ENCODE measurements at regions not wholly inside any gene's neighbourhood (a gene's known extent, or its start where the extent isn't known, plus 50 kb on each side); places are given as distances from the start of the nearest gene placed in this dataset.

DNA sequence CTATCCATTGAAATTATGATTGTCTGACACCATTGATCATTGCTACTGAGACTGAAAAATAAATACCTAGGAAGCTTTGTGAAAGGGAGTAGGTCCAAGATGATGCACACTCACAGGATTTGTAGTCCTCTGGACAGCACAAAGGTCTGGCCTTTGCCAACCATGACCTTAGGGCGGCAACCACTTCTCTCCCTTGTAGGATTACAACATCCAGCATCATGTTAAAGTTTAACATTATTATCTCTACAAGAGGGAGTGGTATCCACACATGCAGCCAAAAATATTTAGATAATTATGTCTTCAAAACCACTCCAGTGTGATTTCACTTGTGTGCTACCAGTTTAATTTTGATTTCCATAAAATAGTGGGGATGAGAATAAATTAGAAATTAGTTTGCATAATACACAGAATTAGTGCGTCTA is 51.1 kb upstream of the NHSL1 start:
- DNase-seq: no peak

DNA sequence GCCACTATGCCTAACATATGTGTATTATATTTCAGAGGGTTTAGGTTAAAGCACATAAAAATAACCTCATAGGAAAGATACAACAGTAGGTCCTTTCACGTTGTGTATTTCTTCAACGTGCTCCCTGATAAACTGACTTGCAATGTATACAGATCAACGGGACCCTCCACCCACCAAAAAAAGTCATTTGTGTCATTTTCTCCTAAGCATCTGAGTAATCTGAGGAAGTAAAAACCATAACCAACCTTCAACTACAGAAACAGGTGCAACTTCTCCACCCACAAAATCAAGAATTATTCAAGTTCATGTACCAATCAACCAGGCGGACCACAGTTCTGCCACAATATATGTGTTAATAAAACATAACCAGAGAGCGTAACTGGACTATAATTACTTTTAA is 54.9 kb upstream of the NHSL1 start:
- no peak for DNase-seq

DNA sequence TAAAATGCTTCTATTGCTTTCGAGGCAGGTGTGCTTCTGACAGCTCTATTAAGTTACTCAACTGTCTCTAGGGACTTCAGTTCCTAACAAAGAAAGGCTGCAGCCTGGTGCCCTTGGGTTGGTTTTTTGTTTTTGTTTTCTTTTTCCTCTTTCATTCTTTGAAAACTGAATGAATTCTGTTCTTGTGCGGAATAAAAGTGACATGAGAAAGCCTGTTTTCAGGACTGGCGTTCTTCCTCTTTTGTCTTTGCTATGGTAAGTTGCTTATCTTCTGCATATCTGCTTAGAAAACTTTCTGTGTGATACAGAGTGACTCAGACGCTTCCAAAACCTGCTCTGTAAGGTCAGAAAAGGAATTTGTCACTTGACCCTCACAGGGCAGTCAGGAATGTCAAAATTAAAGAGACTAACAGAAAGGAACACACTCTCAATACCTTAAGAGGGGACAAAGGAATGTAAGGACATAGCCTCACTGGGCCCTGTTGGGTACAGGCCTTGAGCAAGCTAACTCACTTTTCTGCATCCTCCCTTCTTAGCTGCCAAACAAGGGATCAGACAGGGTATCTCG is 56.2 kb upstream of the NHSL1 start:
- no peak for DNase-seq

DNA sequence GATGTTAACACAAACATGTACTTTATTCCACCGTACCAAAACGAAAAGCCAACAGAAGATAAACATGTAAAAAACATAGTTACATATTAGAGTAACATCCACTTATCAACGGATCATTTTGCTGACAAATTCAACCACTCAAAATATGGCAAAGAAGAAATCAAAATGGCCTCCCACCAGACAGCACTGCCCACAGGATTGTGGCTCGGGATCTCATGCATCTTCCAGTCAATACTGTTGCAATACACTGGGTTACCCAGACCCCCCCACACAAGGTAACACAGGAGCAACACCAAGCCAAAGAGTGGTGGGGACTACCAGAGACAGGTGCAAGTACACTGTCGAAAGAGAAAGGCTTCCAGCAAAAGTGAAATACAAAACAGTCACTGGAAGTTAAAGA is 57.9 kb upstream of the NHSL1 start:
- no peak for DNase-seq

DNA sequence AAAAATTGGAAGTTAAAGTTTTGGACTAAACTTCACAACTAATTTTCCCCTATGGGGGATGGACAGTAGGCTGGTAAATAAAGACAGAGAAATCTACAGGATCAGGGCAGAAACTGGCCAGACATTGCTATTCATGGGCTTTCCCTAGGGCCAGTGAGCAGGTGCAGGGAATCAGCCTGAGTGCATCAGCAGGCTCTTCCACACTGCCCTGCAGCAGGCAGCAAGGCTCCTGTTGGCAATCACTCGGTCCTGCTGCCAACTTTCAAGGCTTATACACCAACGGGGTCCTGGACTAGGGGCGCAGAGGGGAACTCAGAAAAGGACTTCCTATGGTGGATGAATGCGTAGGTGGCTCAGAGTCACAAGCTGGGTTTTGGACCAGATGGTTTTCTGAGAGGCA is 59.8 kb upstream of the NHSL1 start:
- no peak for DNase-seq

DNA sequence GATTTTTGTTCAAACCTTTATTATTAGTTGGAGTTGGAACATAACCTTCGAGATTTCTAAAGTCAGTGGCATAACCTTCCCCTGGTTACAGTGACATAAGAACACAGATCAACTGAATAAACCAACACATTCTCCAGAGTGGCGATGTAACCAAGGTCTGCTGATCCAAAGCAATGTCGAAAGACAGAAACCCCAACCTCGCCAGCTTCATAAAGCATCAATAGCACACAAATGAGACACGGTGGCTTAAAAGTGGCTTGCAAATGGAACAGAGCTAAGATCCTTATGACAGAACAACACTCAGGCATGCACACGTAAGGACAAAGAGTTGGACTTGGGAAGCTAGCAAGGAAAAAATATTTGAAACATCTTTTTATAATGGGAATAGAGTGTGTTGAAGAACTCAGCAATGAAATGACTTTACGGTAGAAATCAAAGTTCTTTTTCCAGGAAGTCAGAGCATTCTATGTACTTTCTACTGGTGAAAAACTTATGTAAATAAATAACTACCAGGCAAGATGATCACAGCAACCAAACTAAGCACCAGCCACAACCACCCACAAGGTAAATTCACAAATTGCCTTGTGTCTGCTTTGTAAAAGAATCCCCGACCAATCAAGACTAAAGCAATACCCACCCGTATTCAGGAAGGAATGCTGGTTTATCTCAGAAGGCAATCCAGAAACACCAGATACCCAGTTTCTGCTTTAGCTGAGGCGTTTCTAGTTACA is 61.0 kb upstream of the NHSL1 start:
- no peak for DNase-seq

DNA sequence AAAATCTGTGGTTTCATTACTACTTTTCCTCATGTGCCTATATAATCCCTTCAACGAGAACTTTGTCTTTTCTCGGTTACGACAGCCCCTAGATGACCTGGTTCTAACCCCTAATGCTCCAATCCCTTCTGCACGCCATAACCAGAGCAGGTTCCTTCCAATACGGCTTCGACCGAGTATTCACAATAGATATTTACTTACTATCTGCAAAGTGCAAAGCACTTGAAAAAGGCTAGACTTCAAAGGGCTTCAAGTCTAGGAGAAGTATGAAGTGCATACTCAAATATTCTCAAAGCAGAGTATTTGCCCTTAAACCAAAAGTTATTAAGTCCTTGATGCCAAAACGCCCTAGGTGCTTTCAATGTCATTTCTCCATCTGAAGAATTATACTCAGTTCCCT is 63.4 kb upstream of the NHSL1 start:
- DNase-seq: no peak

DNA sequence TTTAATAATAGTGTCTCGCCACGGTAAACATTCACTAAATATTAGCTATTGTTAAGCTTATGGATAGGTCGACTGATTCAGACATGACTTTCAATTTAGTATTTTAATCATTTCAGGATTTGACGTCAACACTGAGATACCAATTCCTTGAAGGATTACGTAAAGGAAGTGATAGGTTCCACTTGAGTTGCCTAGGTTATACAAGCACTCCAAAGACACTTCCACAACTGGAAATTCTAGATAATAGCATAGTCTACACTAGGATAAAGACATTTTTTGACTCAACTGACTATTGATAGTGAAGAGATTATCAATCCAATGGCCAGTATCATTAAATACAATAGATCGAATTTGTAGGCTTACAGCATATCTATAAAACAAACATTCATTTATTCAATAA is 63.9 kb upstream of the NHSL1 start:
- DNase-seq: no peak

DNA sequence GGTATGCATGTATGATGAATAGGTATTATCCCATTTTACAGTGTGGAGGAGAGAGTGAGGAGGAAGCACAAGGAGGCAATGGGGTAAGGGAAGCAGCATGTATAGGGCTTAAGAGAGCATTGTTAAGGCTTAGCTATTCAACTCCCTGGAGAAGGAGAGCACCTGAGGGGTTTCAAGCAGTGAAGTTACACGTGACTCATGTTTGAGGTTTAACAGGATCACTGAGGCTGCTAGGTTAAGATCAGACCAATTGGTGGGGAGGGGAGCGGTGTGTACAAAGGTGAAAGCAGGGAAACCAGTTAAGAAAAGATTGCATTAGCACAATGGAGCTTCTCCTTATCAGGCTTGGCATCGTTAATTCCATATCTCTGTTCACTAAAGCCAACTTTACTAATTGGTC is 64.4 kb upstream of the NHSL1 start:
- DNase-seq: no peak

DNA sequence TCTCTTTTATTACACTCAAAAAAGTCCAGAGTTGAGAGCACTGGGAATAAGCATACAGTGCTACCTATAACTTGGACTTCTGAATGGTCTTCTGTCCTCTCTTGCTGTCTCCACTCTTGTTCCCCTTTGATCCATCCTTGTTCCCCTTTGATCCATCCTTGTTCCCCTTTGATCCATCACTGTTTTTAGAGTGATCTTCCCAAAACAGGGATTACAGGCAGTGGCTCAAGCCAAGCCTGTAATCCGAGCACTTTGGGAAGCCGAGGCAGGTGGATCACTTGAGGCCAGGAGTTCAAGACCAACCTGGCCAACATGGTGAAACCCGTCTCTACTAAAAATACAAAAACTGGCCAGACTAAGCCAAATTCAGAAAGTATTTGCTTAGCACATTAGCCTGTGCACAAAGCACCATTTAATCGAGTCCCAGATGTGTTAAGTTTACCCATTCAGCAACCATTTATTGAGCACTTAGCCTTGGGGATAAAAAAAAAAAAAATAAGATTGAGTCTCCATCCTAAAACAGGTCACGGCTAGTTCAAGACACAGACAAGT is 65.0 kb upstream of the NHSL1 start:
- DNase-seq: no peak

DNA sequence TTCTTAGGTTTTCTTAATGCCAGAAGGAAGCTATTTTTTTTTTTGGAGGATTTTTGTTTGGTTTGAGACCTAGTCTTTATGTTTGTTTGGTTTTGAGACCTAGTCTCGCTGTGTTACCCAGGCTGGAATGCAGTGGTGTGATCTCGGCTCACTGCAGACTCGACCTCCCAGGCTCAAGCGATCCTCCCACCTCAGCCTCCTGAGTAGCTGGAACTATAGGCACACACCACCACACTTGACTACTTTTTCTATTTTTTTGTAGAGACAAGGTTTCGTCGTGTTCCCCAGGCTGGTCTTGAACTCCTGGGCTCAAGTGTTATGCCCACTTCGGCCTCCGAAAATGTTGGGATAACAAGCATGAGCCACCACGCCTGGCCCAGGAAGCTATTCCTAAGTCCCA is 67.8 kb upstream of the NHSL1 start:
- DNase-seq: no peak

DNA sequence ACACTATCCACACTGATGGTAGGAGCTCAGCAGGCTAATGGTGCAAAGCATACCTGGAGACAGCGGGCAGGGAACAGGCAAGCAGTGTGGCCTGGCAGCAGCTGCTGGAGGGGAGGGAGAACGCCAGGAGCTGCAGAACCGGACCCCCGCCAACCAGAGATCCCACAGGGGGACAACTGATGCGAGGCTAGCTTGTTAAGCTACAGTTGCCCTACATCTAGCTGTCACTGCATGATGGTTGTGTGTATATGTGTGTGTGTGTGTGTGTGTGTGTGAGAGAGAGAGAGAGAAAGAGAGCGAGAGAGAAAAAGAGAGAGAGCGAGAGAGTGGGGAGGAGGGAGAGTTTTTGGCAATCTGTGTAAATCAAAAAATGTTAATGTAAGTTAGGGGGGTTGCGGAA is 69.7 kb upstream of the NHSL1 start:
- no peak for DNase-seq

DNA sequence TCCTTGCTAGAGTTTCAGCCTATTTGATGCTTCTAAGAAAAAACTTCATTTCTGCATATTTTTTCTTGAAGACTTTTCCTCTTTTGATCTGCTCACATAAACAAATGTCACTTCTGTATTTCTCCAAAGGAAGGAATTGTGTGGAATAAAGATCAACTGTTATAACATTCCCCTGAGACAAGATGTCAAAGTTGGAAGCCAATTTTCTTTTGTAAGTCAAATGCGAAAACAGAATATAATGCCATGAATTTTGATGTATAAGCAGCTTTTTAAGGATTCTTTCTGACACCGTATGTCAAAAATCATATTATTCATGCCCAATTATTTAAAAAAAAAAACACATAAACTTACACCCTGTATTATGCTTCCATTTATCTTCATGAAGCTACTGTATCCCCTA is 70.3 kb upstream of the NHSL1 start:
- DNase-seq: no peak

DNA sequence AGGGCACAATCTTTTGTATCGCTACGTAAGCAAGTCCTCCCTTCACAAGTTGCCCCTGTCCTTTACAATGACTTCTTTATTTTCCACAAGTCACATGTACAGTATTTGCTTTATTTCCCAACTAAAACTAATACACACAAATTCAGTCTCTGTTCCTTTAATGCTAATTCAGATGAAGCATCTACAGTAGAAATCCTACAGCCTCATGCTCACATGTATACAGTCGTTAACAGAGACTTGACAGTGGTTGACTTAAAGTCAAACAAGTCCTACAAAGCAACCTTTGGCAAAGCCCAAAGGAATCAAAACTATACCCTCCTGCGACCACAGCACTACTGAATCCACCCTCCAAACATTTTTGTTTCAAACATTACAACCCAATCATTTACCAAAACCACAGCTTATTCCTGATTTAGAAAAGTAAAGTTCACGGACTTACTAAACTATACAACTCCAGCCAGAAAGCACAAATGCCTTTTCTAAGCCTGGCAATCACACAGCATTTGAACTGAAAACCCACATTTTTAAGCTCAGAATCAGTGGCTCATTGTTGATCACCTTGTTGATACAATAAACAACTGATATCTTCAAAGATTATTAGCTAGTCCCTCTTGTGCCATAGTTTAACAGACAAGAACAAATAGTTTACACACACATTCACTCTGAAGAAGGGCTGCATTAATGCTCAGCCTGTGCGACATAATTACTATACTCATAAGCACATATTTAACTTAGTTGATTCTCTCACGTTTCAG is 70.9 kb upstream of the NHSL1 start:
- DNase-seq: no peak

DNA sequence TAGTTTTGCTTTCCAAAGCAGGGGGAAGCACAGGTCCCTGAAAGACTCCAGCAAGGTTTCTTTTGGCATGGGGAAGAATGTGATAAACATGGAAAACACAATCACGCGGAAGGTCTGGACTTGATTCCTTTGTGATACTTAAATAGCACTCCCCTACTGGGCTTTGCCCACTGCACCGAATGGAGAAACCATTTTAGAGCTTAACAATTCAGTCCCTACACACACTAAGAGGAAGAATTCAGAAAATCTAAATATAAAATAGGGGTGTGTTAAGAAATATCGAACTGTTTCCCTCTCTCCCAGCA is 71.4 kb upstream of the NHSL1 start:
- DNase-seq: no peak

DNA sequence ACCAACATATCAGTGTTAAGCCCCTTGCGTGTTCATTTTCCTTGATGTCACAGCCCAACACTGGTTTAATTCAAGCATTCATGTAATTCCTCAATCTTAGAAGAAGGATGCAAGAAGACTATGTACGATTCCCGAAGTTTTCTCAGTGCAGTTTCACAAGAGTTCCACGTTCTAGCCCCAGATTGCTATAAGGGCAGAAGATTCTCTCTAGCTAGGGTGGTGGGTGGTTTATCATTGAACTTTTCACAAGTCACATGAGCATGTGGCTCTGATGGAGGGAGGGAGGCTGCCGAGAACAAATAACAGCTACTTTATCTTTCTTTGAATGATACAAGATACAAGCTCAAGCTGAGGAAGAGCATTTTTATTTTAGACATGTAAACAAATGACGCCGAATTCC is 71.9 kb upstream of the NHSL1 start:
- DNase-seq: no peak

DNA sequence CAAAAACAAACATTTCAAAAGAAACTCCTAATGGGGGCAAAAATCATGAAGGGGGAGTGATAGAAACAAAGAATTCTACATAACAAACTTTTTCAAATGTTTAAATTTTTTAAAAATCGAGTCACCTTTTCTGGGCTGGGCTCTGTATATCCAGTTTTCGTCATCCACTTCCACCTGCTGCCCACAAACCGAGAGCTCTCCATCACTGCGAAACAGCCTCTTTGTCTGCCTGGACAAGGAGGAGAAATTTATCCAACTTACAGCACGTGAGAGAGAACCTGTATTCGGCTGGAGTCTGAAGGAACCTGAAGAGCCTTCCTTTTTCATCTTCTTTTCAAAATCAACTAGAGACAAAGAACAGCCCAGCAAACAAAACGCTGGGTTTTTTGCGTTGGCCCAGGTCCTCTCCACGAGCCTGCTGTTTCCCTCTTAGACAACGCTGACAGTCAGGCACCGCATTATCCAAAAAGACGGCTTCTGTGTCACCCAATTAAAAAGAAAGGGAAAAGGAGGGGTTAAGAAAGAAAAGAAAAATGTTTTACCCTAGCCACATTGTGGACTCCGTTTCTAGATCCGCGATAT is 72.4 kb upstream of the NHSL1 start:
- no peak for DNase-seq

DNA sequence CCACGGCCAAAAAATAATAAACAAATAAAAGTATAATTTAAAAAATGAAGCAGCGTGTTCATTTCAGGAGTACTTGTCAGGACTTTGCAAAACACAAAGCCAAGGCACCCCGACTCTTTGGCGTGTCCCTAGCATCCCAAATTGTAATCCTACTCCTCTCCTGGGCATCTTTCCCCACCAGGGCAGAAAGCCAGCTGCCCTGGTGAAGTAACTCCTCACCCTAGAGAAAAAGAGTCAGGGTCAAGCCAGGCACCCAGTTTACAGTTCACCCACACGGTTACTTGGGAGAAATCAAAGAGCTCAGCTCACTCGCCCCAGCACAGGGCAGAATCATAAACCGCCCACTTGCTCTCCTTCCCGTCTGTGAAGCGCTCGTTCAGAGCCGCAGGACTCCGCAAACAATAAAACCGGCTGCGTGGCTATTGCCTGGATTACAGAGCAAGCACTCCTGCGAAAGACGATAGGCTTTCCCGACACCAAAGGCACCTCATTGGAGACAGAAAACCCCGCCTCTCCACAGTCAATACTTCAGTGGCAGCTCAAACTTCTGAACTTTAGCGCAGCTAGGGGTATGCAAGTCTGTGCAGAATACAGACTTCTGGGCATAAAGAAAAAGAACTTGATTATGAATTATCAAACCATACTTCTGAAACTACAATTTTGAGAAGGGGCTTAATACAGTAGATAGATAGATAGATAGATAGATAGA is 73.0 kb upstream of the NHSL1 start:
- peak; percentile 53 for DNase-seq

DNA sequence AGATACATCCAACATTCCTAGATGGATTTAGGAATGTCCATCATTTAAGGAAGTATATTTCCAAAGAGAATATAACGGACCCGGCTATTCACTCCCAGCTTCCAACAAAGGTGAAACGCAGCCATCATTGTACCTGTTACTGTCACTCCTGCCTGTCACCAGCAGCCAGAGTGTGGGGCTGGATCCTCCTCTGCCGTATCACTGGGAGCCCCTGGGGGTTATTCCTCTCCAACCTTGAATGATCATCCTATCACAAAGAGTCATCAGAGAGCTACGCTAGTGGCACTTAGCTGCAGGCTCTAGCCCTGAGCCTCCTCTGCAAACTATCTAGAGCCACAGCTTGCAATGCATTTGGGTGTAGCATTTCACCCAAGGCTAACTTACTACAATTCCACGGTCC is 73.6 kb upstream of the NHSL1 start:
- no peak for DNase-seq

DNA sequence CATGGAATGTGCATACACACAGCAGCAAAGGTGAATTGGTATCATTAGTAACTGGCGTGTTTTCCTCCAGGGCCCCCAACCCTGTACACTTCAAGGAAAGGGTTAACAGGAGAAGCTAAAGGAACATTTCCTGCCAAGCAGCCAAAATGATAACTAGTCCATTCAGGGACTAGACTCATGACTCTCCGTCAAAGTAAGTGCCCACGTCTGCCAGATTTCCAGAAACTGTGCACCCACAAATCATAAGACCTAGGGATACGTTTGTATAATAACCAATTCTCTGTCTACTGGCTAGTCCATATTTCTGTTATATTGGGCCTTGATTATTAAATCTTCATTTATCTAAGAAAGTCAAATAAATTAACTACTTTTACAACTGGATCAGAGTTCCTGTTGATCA is 76.0 kb upstream of the NHSL1 start:
- DNase-seq: no peak

DNA sequence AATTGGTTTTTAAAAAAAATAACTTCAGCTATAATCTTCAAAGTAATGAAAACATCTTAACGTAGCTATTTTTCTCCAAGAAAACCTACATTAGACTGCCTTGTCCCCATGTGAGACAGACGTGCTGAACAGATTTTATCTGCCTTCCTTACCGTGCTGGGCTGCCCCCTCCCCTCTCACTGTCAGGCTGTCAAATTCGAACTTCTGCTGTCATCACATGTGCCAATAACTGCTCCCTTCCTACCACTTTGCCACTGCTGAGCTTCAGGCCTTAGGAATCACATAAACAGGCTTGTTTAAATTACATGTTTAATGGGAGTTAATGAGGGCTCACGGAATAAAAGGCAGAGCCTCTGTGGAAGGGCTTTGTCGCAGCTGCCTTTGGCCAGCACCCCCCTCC is 77.0 kb upstream of the NHSL1 start:
- no peak for DNase-seq

DNA sequence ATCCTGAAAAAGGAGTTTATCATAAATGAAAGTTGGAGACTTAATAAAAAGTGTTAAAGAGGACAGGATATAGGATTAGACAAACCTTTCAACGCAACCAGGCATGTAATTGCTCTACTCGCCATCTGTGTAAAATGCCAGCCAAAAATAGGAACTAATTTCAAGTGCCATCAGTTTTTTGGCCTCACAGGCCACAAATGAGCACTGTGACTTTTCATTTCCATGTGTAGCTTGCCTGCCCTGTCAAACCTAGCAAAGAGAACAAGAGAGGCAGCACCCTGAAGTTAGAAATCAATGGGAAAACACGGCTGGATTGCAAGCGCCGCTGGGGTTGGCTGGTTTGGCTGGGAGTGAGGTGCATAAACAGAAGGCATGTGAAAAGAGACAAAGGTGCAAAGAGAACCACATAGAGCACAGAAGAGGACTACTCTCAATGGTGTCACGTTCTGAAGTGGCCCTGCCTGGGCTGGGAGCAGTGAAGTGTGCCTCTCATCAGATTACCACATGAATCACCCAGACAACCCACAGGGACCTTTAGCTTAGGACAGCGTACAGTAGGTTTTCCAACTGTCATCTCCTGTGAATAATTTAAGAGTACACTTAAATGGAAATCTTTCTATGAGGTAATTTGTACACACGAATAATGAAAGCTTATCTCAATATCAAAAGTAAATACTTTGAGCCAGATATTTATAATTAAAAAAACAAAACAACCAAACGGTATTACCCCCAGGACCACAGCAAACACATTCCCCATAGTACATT is 78.0 kb upstream of the NHSL1 start:
- DNase-seq: no peak

DNA sequence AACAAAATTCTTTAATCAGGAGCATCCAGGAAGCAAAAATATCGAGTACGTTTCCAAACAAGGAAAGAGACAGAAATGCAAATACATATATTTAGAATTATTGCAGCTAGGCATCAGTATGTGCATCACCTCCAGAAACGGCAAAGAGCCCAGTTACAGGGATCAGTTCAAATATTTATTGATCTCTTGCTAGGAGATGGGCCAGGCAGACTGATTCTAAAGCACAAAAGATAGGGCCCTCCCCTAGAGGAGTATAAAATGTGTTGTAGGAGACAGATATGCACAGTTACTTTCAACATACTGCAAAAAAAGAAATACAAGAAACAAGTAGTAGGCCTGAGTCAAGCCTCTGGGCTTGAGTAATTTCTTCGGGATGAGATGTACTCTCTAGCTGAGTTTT is 80.7 kb upstream of the NHSL1 start:
- DNase-seq: no peak
